CD4-positive, CD25-positive, alpha-beta regulatory T cell (primary cell): ENCODE measurements at regions not wholly inside any gene's neighbourhood (a gene's known extent, or its start where the extent isn't known, plus 50 kb on each side); places are given as distances from the start of the nearest gene placed in this dataset.
"Not testable (repeated sequence)": the region's sequence is repeated elsewhere in the genome, so short reads cannot be mapped to it uniquely, and the experiment has no call there.

Experiments
- ATAC-seq, 2 donors: fragments of 150-1000 bp; cut with Tn5 transposase; one replicate each; pipeline ENCODE4 v1.10.0; 2021; ENCODE audit warnings: low read depth in 2 of 2, moderate number of reproducible peaks in 2 of 2, moderate library complexity in 1 of 2
- DNase-seq, 3 donors: peaks; one replicate each; pipeline versions ENCODE4 v3.0.0 to v3.0.0-alpha.2; 2012 to 2022; ENCODE audit warnings: mixed read lengths in 1 of 3
- H3K27ac ChIP-seq: one replicate; pipeline ENCODE4 v1.7.0; 2013; ENCODE audit warnings: mild to moderate bottlenecking, low read length; ENCODE audit not compliant: insufficient read depth, poor library complexity, severe bottlenecking
- H3K27me3 ChIP-seq: one replicate; pipeline ENCODE4 v1.7.0; 2013; ENCODE audit warnings: low read length; ENCODE audit not compliant: control insufficient read depth, insufficient read depth
- H3K36me3 ChIP-seq: one replicate; pipeline ENCODE4 v1.7.0; 2013; ENCODE audit warnings: mild to moderate bottlenecking, low read length, moderate library complexity; ENCODE audit not compliant: control insufficient read depth, insufficient read depth
- H3K4me1 ChIP-seq: 2 replicates; pipeline ENCODE4 v1.7.0; 2013; ENCODE audit warnings: mild to moderate bottlenecking, low read length; ENCODE audit not compliant: insufficient read depth, control insufficient read depth, poor library complexity, severe bottlenecking
- H3K4me3 ChIP-seq: one replicate; pipeline ENCODE4 v1.7.0; 2013; ENCODE audit warnings: low read depth, mild to moderate bottlenecking, low read length, moderate library complexity
- H3K9me3 ChIP-seq, 2 experiments: 1 replicate in 1 of 2; 2 replicates in 1 of 2; pipeline ENCODE4 v1.7.0; 2013; ENCODE audit warnings: low read length in 2 of 2, mild to moderate bottlenecking in 1 of 2, moderate library complexity in 1 of 2; ENCODE audit not compliant: control insufficient read depth in 2 of 2
- H3K27ac Mint-ChIP-seq, 3 donors: one replicate each; pipeline ENCODE4 v1.8.0; 2020 to 2022; ENCODE audit warnings: mild to moderate bottlenecking in 3 of 3, mixed read lengths in 3 of 3, moderate library complexity in 2 of 3
- H3K27me3 Mint-ChIP-seq: one replicate; pipeline ENCODE4 v1.8.0; 2022; ENCODE audit warnings: mild to moderate bottlenecking, mixed read lengths
- H3K36me3 Mint-ChIP-seq: one replicate; pipeline ENCODE4 v1.8.0; 2020; ENCODE audit warnings: mixed read lengths
- H3K4me1 Mint-ChIP-seq, 4 donors: one replicate each; pipeline ENCODE4 v1.8.0; 2020 to 2022; ENCODE audit warnings: mixed read lengths in 4 of 4, mild to moderate bottlenecking in 1 of 4
- H3K4me3 Mint-ChIP-seq, 4 donors: one replicate each; pipeline ENCODE4 v1.8.0; 2020 to 2022; ENCODE audit warnings: mild to moderate bottlenecking in 4 of 4, mixed read lengths in 4 of 4, moderate library complexity in 3 of 4
- H3K9me3 Mint-ChIP-seq, 7 donors: one replicate each; pipeline ENCODE4 v1.8.0; 2020 to 2022; ENCODE audit warnings: mixed read lengths in 7 of 7, mild to moderate bottlenecking in 3 of 7, moderate library complexity in 2 of 7

- not testable (repeated sequence) for H3K9me3 Mint-ChIP-seq, H3K27ac ChIP-seq, H3K27ac Mint-ChIP-seq, H3K27me3 Mint-ChIP-seq, H3K36me3 ChIP-seq, H3K4me1 ChIP-seq, H3K27me3 ChIP-seq, H3K4me3 Mint-ChIP-seq, H3K9me3 ChIP-seq, ATAC-seq, DNase-seq, H3K4me3 ChIP-seq, H3K4me1 Mint-ChIP-seq
- peaks cover 26% of the 10 kb centered on the region for H3K36me3 Mint-ChIP-seq
These were observed 195.1 kb downstream of the NPIPB11 start for GRCh38 chr16:29211456-29211855.

GRCh38 chr16:29210299-29211150 is 196.0 kb downstream of the NPIPB11 start:
- DNase-seq, H3K27me3 ChIP-seq, H3K9me3 ChIP-seq, H3K36me3 ChIP-seq, H3K4me3 ChIP-seq, H3K27me3 Mint-ChIP-seq, H3K4me3 Mint-ChIP-seq, H3K4me1 Mint-ChIP-seq, H3K27ac ChIP-seq, ATAC-seq, H3K4me1 ChIP-seq: not testable (repeated sequence)
- Mint-ChIP-seq H3K27ac (peak overlapping the region in 1 of 3 donors; percentile 34), H3K36me3 (peaks cover 33% of the 10 kb centered on the region), H3K9me3 (peaks cover 0 to 13% (median 2%) of the 10 kb centered on the region in 7 donors)

GRCh38 chr16:29206120-29206519 is 200.4 kb downstream of the NPIPB11 start:
- not testable (repeated sequence) for DNase-seq, H3K27ac ChIP-seq, H3K4me3 ChIP-seq, H3K27me3 Mint-ChIP-seq, H3K4me3 Mint-ChIP-seq, H3K36me3 ChIP-seq, H3K9me3 ChIP-seq, ATAC-seq, H3K4me1 ChIP-seq, H3K4me1 Mint-ChIP-seq, H3K27me3 ChIP-seq
- H3K36me3 Mint-ChIP-seq, result peaks cover 47% of the 10 kb centered on the region
- H3K9me3 Mint-ChIP-seq, result peaks cover 0 to 13% (median 2%) of the 10 kb centered on the region in 7 donors
- H3K27ac Mint-ChIP-seq, result peak overlapping the region in 1 of 3 donors; percentile 81

- not testable (repeated sequence) for H3K36me3 ChIP-seq, H3K27ac ChIP-seq, ATAC-seq, H3K27me3 Mint-ChIP-seq, H3K4me1 ChIP-seq, DNase-seq, H3K4me1 Mint-ChIP-seq, H3K4me3 ChIP-seq, H3K4me3 Mint-ChIP-seq, H3K9me3 ChIP-seq, H3K27me3 ChIP-seq, H3K27ac Mint-ChIP-seq
- H3K36me3 Mint-ChIP-seq, result peaks cover 42% of the 10 kb centered on the region
- peaks cover 0 to 13% (median 2%) of the 10 kb centered on the region in 7 donors for H3K9me3 Mint-ChIP-seq
These were observed 201.4 kb downstream of the NPIPB11 start for GRCh38 chr16:29205151-29205550.

GRCh38 chr16:29204806-29205135 is 201.7 kb downstream of the NPIPB11 start:
- no peaks in the 10 kb centered on the region for H3K4me1 ChIP-seq
- H3K9me3 Mint-ChIP-seq, result peaks cover 0 to 13% (median 2%) of the 10 kb centered on the region in 7 donors

GRCh38 chr16:29203933-29204805 is 202.3 kb downstream of the NPIPB11 start:
- Mint-ChIP-seq H3K27ac (peak overlapping the region in 1 of 3 donors; percentile 47), H3K9me3 (peaks cover 0 to 13% (median 2%) of the 10 kb centered on the region in 7 donors), H3K36me3 (peaks cover 36% of the 10 kb centered on the region), H3K4me3 (peak overlapping the region in 1 of 4 donors; percentile 63)
- not testable (repeated sequence) for H3K27ac ChIP-seq, H3K36me3 ChIP-seq, H3K27me3 ChIP-seq, H3K4me1 ChIP-seq, H3K27me3 Mint-ChIP-seq, H3K4me1 Mint-ChIP-seq, H3K9me3 ChIP-seq, ATAC-seq, H3K4me3 ChIP-seq, DNase-seq

More at GRCh38 chr16:29204806-29205135, 201.7 kb downstream of the NPIPB11 start:
- ATAC-seq (no peak), DNase-seq (no peak)
- Mint-ChIP-seq H3K27ac (no peak overlapping the region), H3K4me3 (no peak overlapping the region), H3K4me1 (peaks cover 0 to 2% (median 0%) of the 10 kb centered on the region in 4 donors), H3K27me3 (no peaks in the 10 kb centered on the region), H3K36me3 (peaks cover 41% of the 10 kb centered on the region)
- H3K36me3 ChIP-seq, result no peaks in the 10 kb centered on the region
- no peak overlapping the region for H3K4me3 ChIP-seq
- H3K27me3 ChIP-seq, result no peaks in the 10 kb centered on the region
- H3K27ac ChIP-seq, result no peak overlapping the region
- peaks cover 0 to 6% of the 10 kb centered on the region in 2 experiments for H3K9me3 ChIP-seq

GRCh38 chr16:29203046-29203932 is 203.2 kb downstream of the NPIPB11 start:
- not testable (repeated sequence) for H3K4me1 Mint-ChIP-seq, H3K27ac ChIP-seq, H3K9me3 ChIP-seq, ATAC-seq, DNase-seq, H3K4me3 ChIP-seq, H3K36me3 ChIP-seq, H3K4me3 Mint-ChIP-seq, H3K4me1 ChIP-seq, H3K27me3 ChIP-seq, H3K27ac Mint-ChIP-seq, H3K27me3 Mint-ChIP-seq
- Mint-ChIP-seq H3K9me3 (peaks cover 0 to 13% (median 2%) of the 10 kb centered on the region in 7 donors), H3K36me3 (peaks cover 35% of the 10 kb centered on the region)
